HepG2 (cell line): ENCODE measurements at regions not wholly inside any gene's neighbourhood (a gene's known extent, or its start where the extent isn't known, plus 50 kb on each side); places are given as distances from the start of the nearest gene placed in this dataset.

ENCODE experiments used
- ATAC-seq: fragments of 200-7000 bp; cut with Tn5 transposase; 3 replicates; pipeline ENCODE4 v1.9.1; 2020; ENCODE audit warnings: mild to moderate bottlenecking, moderate library complexity
- BruUV-seq: library from RNA; stranded (reverse); fragments of 400-500 nt; replicated peaks from 2 replicates; lab custom pipeline; 2021; lab: Mats Ljungman, UMichigan
- CTCF ChIA-PET: fragments of 300-600 bp; formaldehyde crosslinking; extraction: SDS; loops from one replicate; lab custom pipeline; 2021; ENCODE audit warnings: low total read pairs, inconsistent platforms, low intra/inter-chr PET ratio; lab: Yijun Ruan, JAX
- POLR2A ChIA-PET: fragments of 350-600 bp; sonication (Branson Sonifier 250); formaldehyde crosslinking; loops from one replicate; lab custom pipeline; 2020; ENCODE audit warnings: antibody characterized with exemption, inconsistent platforms; lab: Yijun Ruan, JAX
- DNase-seq: peaks from one replicate; pipeline ENCODE4 v3.0.0-alpha.2; 2015; ENCODE audit warnings: low spot score
- FAIRE-seq: peaks from 3 replicates; lab custom pipeline; 2011; peaks lifted over from hg19 to GRCh38; lab: Jason Lieb, UNC
- H2AFZ ChIP-seq: one replicate; pipeline ENCODE4 v1.6.1; 2011; ENCODE audit warnings: low read length, inconsistent platforms
- H3K27ac ChIP-seq: fragments of 300-600 bp; 3 replicates; pipeline ENCODE4 v1.8.0; 2011; ENCODE audit warnings: mixed run types, mild to moderate bottlenecking, mixed read lengths, low read length, inconsistent platforms; ENCODE audit not compliant: insufficient read depth; ENCODE audit errors: extremely low read length
- H3K27me3 ChIP-seq, 2 experiments: fragments of 200-600 bp in 1 of 2; 2 replicates in 1 of 2; 3 replicates in 1 of 2; pipeline versions ENCODE4 v1.6.0 to v1.8.0; 2011; ENCODE audit warnings: low read length in 2 of 2, mild to moderate bottlenecking in 2 of 2, moderate library complexity in 2 of 2, inconsistent platforms in 1 of 2; ENCODE audit not compliant: insufficient read depth in 2 of 2, control insufficient read depth in 1 of 2
- H3K36me3 ChIP-seq, 2 experiments: fragments of 200-600 bp in 1 of 2; replicated peaks in 1 of 2; 2 replicates in 1 of 2; 3 replicates in 1 of 2; pipeline versions ENCODE4 v1.5.1 to v1.8.0; 2011; ENCODE audit warnings: low read length in 2 of 2, inconsistent platforms in 1 of 2; ENCODE audit not compliant: insufficient read depth in 2 of 2, control insufficient read depth in 1 of 2
- H3K4me1 ChIP-seq: 2 replicates; pipeline ENCODE4 v1.5.1; 2012; ENCODE audit warnings: low read length, inconsistent platforms; ENCODE audit not compliant: insufficient read depth
- H3K4me2 ChIP-seq: 2 replicates; pipeline ENCODE4 v1.6.0; 2011; ENCODE audit warnings: low read depth, low read length, inconsistent platforms
- H3K4me3 ChIP-seq, 3 experiments: fragments of 200-600 bp in 1 of 3; sonication (generic), shearing (Covaris generic) in 1 of 3; replicated peaks in 1 of 3; 2 replicates each; pipeline ENCODE4 v1.5.1; 2011 to 2016; ENCODE audit warnings: low read length in 3 of 3, inconsistent platforms in 2 of 3, low read depth in 2 of 3, mild to moderate bottlenecking in 2 of 3, control low read depth in 1 of 3, mixed read lengths in 1 of 3; ENCODE audit not compliant: insufficient read depth in 1 of 3
- H3K79me2 ChIP-seq: one replicate; pipeline ENCODE4 v1.6.1; 2011; ENCODE audit warnings: low read length, inconsistent platforms; ENCODE audit not compliant: insufficient read depth
- H3K9ac ChIP-seq: 2 replicates; pipeline ENCODE4 v1.6.0; 2011; ENCODE audit warnings: mild to moderate bottlenecking, low read depth, low read length, inconsistent platforms; ENCODE audit not compliant: insufficient read depth
- H3K9me3 ChIP-seq: 2 replicates; pipeline ENCODE4 v1.5.1; 2012; ENCODE audit warnings: mild to moderate bottlenecking, low read length
- H4K20me1 ChIP-seq: 2 replicates; pipeline ENCODE4 v1.6.0; 2011; ENCODE audit warnings: inconsistent platforms, mild to moderate bottlenecking, low read length, moderate library complexity; ENCODE audit not compliant: insufficient read depth
- ISX ChIP-seq: sonication (generic); formaldehyde crosslinking; conservative IDR thresholded peaks from 2 replicates; pipeline ENCODE4 v1.5.0; 2020; ENCODE audit warnings: missing genetic modification reagents
- KLF12 ChIP-seq: sonication (generic); formaldehyde crosslinking; IDR thresholded peaks from 2 replicates; pipeline ENCODE4 v1.4.0; 2020; ENCODE audit warnings: missing genetic modification reagents, borderline replicate concordance
- KLF13 ChIP-seq: sonication (generic); formaldehyde crosslinking; IDR thresholded peaks from 2 replicates; pipeline ENCODE4 v1.4.0; 2020; ENCODE audit warnings: mild to moderate bottlenecking, missing genetic modification reagents
- NFAT5 ChIP-seq: sonication (generic); formaldehyde crosslinking; IDR thresholded peaks from 2 replicates; pipeline ENCODE4 v1.4.0; 2020; ENCODE audit warnings: missing genetic modification reagents
- RFXANK ChIP-seq: IDR thresholded peaks from 2 replicates; pipeline ENCODE4 v1.6.1; 2016
- TEF ChIP-seq: sonication (generic); formaldehyde crosslinking; IDR thresholded peaks from 2 replicates; pipeline ENCODE4 v1.5.0; 2020; ENCODE audit warnings: missing genetic modification reagents
- ZBTB43 ChIP-seq: sonication (generic); formaldehyde crosslinking; conservative IDR thresholded peaks from 2 replicates; pipeline ENCODE4 v1.4.0; 2020; ENCODE audit warnings: missing genetic modification reagents
- ZMAT5 ChIP-seq: sonication (generic); formaldehyde crosslinking; IDR thresholded peaks from 2 replicates; pipeline ENCODE4 v1.5.0; 2020; ENCODE audit warnings: mild to moderate bottlenecking, low read depth, missing genetic modification reagents, borderline replicate concordance
- ZNF496 ChIP-seq: sonication (generic); formaldehyde crosslinking; IDR thresholded peaks from 2 replicates; pipeline ENCODE4 v1.8.1; 2023; ENCODE audit warnings: mild to moderate bottlenecking, moderate library complexity, missing genetic modification reagents; ENCODE audit not compliant: insufficient replicate concordance
- ZNF7 ChIP-seq: IDR thresholded peaks from 2 replicates; pipeline ENCODE4 v1.6.1; 2016; ENCODE audit warnings: missing biosample characterization, missing genetic modification reagents
- in situ Hi-C: cut with HindIII; loops from 2 replicates; pipeline ENCODE4 v1.10.0; 2017; ENCODE audit warnings: low pct_unique_long_range_greater_than_20kb; ENCODE audit not compliant: extremely low pct_ligation_motif_present
- intact Hi-C: fragments of 100-400 bp; cut with micrococcal nuclease; formaldehyde crosslinking; loops from one replicate; pipeline ENCODE4 v1.10.0; 2022; ENCODE audit not compliant: unreplicated experiment
- TF ChIP-seq, protein P1 (sequence below): sonication (generic); formaldehyde crosslinking; IDR thresholded peaks from 2 replicates; pipeline ENCODE4 v1.5.0; 2020; ENCODE audit warnings: mild to moderate bottlenecking, missing genetic modification reagents

DNA sequence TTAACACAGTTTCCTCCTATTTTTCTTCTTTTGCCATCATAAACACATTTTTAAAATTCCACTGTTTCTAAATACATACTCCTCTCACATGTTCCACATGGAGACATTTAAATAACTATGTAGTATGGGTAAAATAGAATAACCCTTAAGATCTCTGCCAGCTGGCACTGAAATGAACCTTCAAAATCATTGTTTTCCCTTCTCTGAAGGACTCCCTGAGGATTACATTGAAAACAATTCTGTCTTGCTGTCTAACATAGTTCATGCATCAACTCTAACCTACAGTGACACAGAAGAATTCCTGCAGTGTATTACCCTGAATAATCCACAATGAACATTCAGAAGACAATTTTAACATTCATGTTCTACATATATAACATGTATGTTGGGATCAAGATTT lies 1361.8 kb upstream of the CITED2 start:
- no peak overlapping the region for H3K27ac ChIP-seq
- in situ Hi-C loops: no loop called here
- H3K79me2 ChIP-seq: no peaks in the 10 kb centered on the region
- ATAC-seq (no peak), DNase-seq (no peak), FAIRE-seq (no peak)
- TF ChIP-seq NFAT5 (CRISPR knock-in tag) (no peak), KLF12 (CRISPR knock-in tag) (no peak), ZBTB43 (CRISPR knock-in tag) (no peak), ZNF496 (CRISPR knock-in tag) (no peak), ZMAT5 (CRISPR knock-in tag) (no peak), ZNF7 (CRISPR knock-in tag) (no peak), RFXANK (no peak), ISX (no peak), KLF13 (no peak), TEF (CRISPR knock-in tag) (no peak)
- TF ChIP-seq, protein P1, sequence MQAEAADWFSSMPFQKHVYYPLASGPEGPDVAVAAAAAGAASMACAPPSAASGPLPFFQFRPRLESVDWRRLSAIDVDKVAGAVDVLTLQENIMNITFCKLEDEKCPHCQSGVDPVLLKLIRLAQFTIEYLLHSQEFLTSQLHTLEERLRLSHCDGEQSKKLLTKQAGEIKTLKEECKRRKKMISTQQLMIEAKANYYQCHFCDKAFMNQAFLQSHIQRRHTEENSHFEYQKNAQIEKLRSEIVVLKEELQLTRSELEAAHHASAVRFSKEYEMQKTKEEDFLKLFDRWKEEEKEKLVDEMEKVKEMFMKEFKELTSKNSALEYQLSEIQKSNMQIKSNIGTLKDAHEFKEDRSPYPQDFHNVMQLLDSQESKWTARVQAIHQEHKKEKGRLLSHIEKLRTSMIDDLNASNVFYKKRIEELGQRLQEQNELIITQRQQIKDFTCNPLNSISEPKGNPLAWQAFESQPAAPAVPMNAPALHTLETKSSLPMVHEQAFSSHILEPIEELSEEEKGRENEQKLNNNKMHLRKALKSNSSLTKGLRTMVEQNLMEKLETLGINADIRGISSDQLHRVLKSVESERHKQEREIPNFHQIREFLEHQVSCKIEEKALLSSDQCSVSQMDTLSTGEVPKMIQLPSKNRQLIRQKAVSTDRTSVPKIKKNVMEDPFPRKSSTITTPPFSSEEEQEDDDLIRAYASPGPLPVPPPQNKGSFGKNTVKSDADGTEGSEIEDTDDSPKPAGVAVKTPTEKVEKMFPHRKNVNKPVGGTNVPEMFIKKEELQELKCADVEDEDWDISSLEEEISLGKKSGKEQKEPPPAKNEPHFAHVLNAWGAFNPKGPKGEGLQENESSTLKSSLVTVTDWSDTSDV (CRISPR knock-in tag): no peak
- ChIA-PET CTCF (no interaction called here), POLR2A (no interaction called here)
- no peaks in the 10 kb centered on the region for H3K27me3 ChIP-seq
- intact Hi-C loops: no loop called here
- H4K20me1 ChIP-seq: no peaks in the 10 kb centered on the region
- H3K9ac ChIP-seq: no peak overlapping the region
- no peak overlapping the region for H3K4me2 ChIP-seq
- H3K9me3 ChIP-seq: peaks cover 15% of the 10 kb centered on the region
- no peak overlapping the region for H3K4me3 ChIP-seq
- no peak overlapping the region for H2AFZ ChIP-seq
- BruUV-seq: no TSS peak
- no peaks in the 10 kb centered on the region for H3K36me3 ChIP-seq
- no peaks in the 10 kb centered on the region for H3K4me1 ChIP-seq
